NCI-H524 (cell line): ENCODE measurements at regions not wholly inside any gene's neighbourhood (a gene's known extent, or its start where the extent isn't known, plus 50 kb on each side); places are given as distances from the start of the nearest gene placed in this dataset.

Source experiments
- DNase-seq, 2 experiments: peaks; one replicate each; lab custom pipeline; 2025; lab: John Stamatoyannopoulos, UW

- DNase-seq: no peak
Observed at GRCh38 chr2:15733867-15734673, 142.4 kb downstream of the DDX1 start.

GRCh38 chr2:15734674-15735483, 143.2 kb downstream of the DDX1 start:
- no peak for DNase-seq

GRCh38 chr2:15735484-15736326, 144.0 kb downstream of the DDX1 start:
- no peak for DNase-seq

GRCh38 chr2:15736396-15737180, 144.9 kb downstream of the DDX1 start:
- no peak for DNase-seq

- no peak for DNase-seq
Observed at GRCh38 chr2:15737314-15738224, 145.9 kb downstream of the DDX1 start.

- no peak for DNase-seq
Observed at GRCh38 chr2:15738225-15738546, 146.5 kb downstream of the DDX1 start.

GRCh38 chr2:15738943-15739342, 147.3 kb downstream of the DDX1 start:
- no peak for DNase-seq

- DNase-seq: no peak
Observed at GRCh38 chr2:15744820-15745219, 153.2 kb downstream of the DDX1 start.

GRCh38 chr2:15745350-15745749, 153.7 kb downstream of the DDX1 start:
- DNase-seq: no peak

GRCh38 chr2:15745907-15746702, 154.4 kb downstream of the DDX1 start:
- DNase-seq: no peak

- DNase-seq: no peak
Observed at GRCh38 chr2:15746703-15747550, 155.3 kb downstream of the DDX1 start.

GRCh38 chr2:15747603-15748471, 156.2 kb downstream of the DDX1 start:
- no peak for DNase-seq

GRCh38 chr2:15748736-15749323, 157.2 kb downstream of the DDX1 start:
- peak in 1 of 2 experiments; percentile 20 for DNase-seq

- DNase-seq: no peak
Observed at GRCh38 chr2:15749460-15750432, 158.1 kb downstream of the DDX1 start.

- DNase-seq: no peak
Observed at GRCh38 chr2:15750433-15750814, 158.8 kb downstream of the DDX1 start.

- no peak for DNase-seq
Observed at GRCh38 chr2:15750822-15751329, 159.2 kb downstream of the DDX1 start.
